ENCODE measurements at regions not wholly inside any gene's neighbourhood (a gene's known extent, or its start where the extent isn't known, plus 50 kb on each side); places are given as distances from the start of the nearest gene placed in this dataset.
"Not testable (repeated sequence)": the region's sequence is repeated elsewhere in the genome, so short reads cannot be mapped to it uniquely, and the experiment has no call there.

DNA sequence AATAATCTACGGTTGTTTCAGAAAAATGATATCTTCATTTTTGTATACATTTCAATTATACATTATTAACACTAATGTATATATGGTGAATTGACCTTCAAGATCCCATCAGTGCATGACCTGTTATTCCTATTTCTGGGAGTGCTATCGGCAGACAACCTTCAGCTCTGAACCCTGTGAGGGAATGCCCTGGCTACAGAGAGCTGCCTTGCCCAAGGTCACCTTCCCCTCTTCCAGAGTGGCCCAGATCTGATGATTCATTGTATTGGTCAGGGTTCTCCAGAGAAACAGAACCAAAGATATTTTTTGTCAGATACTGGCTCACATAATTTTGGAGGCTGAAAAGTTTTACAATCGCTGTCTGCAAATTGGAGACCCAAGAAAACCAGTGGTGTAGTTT lies 235.5 kb downstream of the ZNF92 start:
- DNase-seq (ENCODE audit: extremely low read depth, low read depth), result no peak
- TF ChIP-seq, protein P1, sequence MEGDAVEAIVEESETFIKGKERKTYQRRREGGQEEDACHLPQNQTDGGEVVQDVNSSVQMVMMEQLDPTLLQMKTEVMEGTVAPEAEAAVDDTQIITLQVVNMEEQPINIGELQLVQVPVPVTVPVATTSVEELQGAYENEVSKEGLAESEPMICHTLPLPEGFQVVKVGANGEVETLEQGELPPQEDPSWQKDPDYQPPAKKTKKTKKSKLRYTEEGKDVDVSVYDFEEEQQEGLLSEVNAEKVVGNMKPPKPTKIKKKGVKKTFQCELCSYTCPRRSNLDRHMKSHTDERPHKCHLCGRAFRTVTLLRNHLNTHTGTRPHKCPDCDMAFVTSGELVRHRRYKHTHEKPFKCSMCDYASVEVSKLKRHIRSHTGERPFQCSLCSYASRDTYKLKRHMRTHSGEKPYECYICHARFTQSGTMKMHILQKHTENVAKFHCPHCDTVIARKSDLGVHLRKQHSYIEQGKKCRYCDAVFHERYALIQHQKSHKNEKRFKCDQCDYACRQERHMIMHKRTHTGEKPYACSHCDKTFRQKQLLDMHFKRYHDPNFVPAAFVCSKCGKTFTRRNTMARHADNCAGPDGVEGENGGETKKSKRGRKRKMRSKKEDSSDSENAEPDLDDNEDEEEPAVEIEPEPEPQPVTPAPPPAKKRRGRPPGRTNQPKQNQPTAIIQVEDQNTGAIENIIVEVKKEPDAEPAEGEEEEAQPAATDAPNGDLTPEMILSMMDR (IDR thresholded peaks at IDR 0.05; ENCODE audit: low read depth, low read length), result no peak

DNA sequence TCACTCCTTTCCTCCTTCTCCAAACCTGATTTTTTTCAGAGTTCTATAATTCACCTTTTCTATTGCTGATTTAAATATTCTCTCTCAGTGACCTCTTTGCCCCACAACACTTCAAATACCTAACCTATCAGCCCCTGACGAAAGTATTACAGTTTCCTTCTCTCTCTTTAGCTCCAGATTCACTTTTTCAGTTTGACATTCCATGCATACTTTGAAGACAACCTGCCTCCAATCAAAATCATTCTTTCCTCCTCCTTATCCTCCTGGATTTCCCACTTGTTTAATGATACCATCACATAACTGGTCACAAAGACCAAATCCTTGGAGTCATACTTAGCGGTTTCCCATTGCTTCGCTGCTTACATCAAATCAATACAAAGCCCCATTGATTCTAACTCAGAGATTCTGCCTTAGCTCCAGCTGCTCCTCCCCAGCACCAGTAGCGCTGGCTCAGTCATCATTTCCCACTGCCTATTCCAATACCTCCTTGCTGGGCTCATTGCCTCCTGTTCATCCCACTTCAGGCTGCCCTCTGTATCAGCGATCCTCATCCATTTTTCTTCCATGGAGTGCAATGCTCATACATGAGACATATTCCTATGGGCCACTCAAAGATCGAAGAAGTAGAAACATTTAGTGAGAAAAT lies 240.1 kb downstream of the ZNF92 start:
- not testable (repeated sequence) for DNase-seq (ENCODE audit: extremely low read depth, low read depth)

DNA sequence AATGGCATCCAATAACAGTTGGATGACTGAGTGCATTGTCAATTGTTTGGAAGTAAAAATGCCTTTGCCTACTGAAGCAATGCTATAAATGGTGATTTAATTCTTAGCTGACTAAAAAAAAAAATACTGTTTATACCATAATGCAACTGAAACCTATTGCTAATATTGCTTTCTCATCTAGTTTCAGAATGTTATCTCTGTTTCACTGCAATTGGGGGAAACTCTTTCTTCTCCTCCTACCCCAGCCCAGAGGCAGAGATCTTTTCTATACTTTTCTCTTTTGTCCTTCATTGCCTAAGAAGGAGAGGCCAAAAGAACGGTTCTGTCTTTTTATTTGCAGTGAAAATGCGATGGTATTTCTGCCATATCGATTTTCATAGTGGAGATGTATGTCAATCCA lies 242.5 kb downstream of the ZNF92 start:
- not testable (repeated sequence) for DNase-seq (ENCODE audit: extremely low read depth, low read depth)

DNA sequence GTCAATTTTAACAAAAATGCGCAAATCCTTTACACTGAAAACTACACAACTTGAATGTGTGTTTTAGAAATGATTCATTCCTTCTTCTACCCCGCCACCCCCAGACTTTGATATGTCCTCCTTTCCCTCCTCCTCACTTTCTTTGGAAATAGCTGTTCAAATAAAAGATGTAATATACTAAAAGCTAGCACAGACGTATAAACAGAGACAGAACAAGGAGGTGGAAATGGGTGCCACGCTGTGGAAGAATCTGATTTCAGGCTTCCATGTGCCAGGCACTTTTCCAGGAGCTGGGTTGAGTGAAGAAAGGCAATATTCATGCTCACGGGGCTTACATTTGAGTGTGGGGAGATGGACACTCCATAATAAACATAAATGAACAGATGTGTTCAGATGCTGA lies 246.6 kb downstream of the ZNF92 start:
- DNase-seq (ENCODE audit: extremely low read depth, low read depth), result not testable (repeated sequence)

DNA sequence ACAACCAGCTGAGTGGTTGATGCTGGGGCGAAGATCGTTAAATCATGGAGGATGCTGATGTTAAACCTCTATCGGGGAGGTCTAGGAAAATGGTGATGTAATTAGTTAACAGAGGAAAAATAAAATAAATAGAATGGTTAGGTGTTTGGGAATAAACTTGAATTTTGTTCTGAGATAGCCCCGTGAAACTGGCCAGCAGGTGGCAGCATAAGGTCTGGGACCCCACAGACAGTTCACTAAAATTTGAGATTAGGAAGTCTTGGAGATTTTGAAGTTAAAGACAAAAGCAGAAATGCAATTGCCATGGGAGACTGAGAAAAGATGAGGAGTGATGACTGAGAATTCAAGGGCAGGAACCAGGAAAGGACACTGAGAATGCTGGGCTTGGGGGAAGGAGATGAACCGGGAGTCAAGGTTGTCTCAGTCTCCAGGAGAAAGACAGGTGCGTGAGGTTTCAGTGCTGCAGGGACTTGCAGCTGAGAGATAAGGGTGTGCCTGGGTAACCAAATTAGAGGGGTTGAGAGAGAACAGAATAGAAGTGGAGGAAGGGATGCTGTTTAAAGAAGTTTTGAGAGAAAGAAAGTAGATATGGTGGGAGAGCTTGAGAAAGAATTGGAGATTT lies 248.0 kb downstream of the ZNF92 start:
- DNase-seq (ENCODE audit: extremely low read depth, low read depth), result not testable (repeated sequence)

DNA sequence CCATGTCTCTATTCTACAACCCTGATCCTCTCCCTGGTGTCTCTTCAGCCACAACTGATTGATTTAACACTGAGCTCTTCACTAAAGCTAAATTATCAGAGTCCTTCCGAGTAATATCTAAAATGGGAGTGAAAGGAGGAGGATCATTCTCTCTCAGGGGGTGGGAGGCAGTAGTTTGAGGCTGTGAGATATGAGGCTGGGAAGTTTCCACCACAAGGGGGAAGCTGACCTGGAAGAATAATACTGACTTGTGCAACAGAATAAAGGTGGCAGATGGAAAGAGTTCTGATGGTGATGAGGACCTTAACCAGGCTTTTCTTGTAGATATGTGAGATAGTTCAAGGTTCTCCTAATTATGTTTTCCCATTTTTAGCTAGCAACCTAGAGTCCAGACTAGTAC lies 241.6 kb upstream of the VKORC1L1 start:
- not testable (repeated sequence) for DNase-seq (ENCODE audit: extremely low read depth, low read depth)

More for the DNA sequence above, 248.0 kb downstream of the ZNF92 start:
- TF ChIP-seq, protein P1 (IDR thresholded peaks at IDR 0.05; ENCODE audit: low read depth, low read length), result peak; percentile 54

DNA sequence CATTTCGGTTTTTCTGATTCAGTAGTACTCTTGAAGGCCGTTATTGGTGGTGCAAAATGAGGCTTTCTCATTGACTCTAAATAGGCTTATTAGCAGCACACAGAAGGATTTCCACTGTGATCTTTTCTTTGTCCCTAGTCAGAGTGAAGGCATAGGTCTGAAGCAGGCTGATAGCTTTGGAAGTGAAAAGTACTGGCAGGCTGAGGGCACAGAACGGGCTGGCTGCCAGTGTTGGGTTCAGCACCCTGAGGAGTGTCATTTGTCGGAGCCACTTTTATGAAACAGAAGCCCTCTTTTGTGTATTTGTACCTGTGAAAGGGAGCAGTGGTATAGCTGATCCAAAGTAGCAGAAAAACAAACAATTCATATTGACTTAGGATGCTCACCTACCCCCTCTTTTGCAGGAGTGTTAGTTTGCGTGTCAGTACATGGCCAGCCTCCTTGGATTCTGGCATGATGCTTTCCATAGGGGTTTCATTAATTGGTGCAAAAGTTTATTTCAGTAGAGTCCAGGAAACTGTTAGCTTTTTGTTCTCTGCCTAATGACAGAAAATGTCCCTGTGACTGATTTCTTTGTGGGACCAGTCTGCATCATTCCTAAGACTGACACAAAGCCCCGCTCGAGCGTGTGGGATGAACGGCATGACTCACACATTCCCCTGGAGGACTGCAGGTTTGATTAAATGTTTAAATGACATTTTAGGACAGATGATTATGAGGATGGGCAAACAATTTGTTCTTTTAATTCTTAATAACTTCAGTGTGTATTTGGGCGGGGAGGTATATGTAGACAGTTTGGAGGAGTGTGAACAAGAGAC lies 239.1 kb upstream of the VKORC1L1 start:
- DNase-seq (ENCODE audit: extremely low read depth, low read depth), result not testable (repeated sequence)

DNA sequence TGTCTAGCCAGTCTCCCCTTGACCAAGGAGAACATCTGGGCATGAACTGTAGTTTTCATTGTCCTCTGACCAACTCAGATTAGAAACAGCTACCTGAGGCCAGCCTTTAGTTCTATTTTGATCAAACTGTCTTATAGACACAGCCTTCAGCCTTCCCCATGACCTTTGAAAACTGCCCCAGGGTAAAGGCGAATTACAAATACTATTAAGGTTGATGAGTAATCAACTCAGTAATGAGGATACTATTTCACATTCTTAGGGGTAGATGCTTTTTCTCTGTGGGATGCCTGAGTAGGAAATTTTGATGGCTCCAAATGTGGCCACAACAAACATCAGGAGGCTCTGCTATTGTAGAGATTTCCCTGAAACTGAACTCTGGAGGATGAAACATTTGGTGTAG lies 234.0 kb upstream of the VKORC1L1 start:
- DNase-seq (ENCODE audit: extremely low read depth, low read depth), result not testable (repeated sequence)

DNA sequence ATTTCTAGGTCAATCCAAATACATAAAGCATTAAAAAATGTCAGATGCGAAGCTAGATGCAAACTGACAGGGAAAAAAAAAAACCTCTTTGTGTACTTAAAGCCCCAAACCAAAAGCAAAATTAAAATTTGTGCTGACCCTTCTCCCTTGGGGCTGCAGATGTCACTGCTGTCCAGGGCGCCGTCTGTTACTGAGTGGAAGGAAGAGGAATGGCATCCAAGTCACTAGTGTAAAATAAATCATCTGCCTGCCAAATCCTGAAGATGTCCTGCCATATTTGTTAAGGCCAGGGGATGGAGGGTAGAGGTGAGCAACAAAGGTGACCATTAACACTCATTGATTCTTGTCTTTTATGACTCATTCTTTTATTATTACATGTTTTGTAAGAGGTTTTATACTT lies 233.2 kb upstream of the VKORC1L1 start:
- not testable (repeated sequence) for DNase-seq (ENCODE audit: extremely low read depth, low read depth)

DNA sequence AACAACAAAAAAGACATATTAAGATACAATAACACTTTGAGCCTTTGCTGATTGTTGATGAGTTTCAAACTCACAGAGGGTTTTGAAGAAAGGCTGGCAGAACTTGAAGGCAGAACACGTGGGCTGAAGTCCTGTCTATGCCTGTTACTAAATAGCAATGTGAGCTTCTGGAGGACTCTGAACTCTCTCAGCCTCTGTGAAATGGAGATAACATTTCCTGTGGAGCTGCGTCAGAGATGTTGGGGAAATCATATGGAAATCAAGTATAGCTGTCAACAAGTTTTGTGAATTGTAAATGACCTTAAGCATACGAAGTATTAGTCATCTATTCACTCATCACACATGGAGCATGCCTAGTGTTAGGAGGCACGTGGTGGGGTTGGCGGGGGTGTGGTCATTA lies 229.4 kb upstream of the VKORC1L1 start:
- not testable (repeated sequence) for DNase-seq (ENCODE audit: extremely low read depth, low read depth)

DNA sequence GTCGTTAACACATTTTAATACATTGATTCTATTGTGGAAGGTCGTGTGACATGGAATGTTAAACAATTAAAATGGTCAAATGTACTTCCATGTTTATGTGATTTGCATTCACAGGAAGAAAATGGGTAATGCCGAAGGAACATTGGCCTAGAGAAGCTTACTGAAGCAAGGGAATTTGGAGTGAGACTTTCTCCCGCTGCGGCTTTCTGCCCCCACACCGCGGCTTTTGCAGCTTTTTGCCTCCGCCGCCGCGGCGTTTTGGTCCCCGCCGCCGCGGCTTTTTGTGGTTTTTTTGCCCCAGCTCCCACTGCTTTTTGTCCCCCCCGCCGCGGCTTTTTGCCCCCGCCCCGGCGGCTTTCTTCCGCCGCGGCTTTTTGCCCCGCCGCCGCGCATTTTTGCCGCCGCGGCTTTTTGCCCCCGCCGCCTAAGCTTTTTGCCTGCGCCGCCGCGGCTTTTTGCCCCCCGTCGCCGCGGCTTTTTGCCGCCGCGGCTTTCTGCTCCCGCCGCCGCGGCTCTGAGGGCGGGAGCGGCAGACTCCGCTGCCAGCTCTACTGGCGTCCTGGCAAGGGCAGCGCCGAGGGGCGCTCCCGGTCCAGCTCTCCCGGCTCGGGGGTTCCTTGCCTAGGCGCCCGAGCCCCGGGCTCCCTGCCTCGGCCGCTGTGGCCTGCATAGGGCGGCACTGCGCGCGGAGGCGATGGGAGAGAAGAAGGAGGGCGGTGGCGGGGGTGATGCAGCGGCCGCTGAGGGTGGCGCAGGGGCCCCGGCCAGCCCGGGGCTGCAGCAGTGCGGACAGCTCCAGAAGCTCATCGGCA lies 225.5 kb upstream of the VKORC1L1 start:
- not testable (repeated sequence) for DNase-seq (ENCODE audit: extremely low read depth, low read depth)

DNA sequence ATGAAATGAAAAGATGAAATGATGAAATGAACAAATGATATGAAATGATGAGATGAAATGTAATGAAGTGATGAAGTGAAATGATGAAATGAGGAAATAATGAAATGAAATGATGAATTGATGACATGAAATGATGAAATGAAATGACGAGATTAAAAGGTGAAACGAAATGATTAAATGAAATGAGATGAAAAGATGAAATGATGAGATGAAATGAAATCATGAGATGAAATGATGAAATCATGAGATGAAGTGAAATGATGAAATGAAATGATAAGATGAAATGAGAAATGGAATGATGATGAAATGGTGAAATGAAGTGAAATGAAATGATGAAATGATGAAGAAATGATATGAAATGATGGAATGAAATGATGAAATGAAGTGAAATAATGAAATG lies 221.7 kb upstream of the VKORC1L1 start:
- not testable (repeated sequence) for DNase-seq (ENCODE audit: extremely low read depth, low read depth)

DNA sequence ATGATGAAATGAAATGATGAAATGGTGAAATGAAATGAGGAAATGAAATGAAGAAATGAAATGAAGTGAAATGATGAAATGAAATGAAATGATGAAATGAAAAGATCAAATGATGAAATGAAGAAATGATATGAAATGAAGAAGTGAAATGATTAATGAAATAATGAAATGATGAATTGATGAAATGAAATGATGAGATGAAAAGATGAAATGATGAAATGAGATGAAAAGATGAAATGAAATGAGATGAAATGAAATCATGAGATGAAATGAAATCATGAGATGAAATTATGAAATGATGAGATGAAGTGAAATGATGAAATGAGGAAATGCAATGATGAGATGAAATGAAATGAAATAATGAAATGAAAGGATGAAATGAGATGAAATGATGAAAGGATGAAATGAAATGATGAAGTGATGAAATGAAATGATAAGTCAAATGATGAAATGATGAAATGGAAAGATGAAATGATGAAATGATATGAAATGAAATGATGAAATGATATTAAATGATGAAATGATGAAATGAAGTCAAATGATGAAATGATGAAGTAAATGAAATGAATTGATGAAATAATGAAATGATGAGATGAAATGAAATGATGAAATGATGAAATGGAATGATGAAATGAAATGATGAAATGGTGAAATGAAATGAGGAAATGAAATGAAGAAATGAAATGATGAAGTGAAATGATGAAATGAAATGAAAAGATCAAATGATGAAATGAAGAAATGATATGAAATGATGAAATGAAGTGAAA lies 220.9 kb upstream of the VKORC1L1 start:
- not testable (repeated sequence) for DNase-seq (ENCODE audit: extremely low read depth, low read depth)

DNA sequence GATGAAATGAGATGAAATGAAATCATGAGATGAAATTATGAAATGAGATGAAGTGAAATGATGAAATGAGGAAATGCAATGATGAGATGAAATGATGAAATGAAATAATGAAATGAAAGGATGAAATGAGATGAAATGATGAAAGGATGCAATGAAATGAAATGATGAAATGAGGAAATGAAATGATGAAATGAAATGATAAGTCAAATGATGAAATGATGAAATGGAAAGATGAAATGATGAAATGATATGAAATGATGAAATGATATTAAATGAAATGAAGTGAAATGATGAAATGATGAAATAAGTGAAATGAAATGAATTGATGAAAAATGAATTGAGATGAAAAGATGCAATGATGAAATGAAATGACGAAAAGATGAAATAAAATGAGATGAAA lies 220.2 kb upstream of the VKORC1L1 start:
- DNase-seq (ENCODE audit: extremely low read depth, low read depth), result not testable (repeated sequence)

DNA sequence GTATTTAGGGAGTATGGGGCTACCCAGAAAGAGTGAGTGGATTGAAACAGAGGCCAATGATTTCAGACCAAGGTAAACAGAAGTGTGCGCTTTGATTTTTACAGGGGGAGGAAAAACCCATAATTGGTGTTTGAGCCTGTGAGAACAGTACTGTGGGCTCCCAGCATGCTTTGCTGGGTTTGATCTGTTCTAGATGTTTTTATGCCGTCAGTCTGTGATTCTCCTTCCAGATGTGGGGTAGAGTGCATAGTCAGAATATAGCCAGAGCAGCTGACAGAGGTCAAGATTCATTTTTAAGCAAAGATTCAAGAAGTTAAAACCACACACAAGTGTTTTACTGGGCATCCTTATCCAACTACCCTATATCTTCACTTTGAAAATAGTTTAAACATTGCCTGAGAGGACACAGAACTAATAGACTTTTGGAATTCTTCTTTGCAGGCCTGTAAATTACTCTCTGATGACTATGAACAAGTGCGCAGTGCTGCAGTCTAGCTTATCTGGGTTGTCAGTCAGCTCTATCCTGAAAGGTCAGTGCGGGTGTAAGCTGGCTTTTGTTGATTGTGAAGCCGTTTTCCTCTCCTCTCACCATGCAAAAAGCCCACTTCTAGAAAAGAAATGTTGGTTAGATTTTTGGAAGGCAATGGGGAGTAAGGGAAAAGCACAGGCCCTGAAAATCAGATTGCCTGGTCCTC lies 216.2 kb upstream of the VKORC1L1 start:
- DNase-seq (ENCODE audit: extremely low read depth, low read depth), result not testable (repeated sequence)

DNA sequence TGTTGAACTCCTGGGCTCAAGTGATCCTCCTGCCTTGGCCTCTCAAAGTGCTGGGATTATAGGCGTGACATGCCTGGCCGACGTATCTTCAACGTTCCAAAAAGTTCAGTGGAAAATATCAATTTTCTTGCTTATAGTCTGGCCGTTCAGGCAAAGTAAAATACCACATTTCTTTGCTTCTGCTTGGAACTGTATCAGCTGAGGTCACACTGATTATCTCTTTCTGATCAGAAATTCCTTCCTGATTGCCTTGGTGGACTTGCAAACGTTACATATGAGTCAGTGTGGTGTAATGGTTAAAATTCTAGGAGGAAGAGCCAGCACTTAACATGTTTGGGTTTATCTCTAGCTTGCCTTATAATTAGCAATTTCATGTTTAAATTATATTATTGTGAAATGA lies 189.5 kb upstream of the VKORC1L1 start:
- DNase-seq (ENCODE audit: extremely low read depth, low read depth), result peak; percentile 8
